ENCODE measurements at regions not wholly inside any gene's neighbourhood (a gene's known extent, or its start where the extent isn't known, plus 50 kb on each side); places are given as distances from the start of the nearest gene placed in this dataset.

- TF ChIP-seq POLR2A (IDR thresholded peaks at IDR 0.05; ENCODE audit: low read depth, low read length) (no peak), POLR2AphosphoS5 (IDR thresholded peaks at IDR 0.05; ENCODE audit: low read depth, low read length) (no peak), SPI1 (IDR thresholded peaks at IDR 0.05; ENCODE audit: low read depth, low read length) (no peak)
Observed at GRCh38 chr19:28631961-28632360, 581.0 kb downstream of the UQCRFS1 start.

Data from GM12891 (cell line).